Mucosa of stomach (tissue), 1 donor: ENCODE measurements at regions not wholly inside any gene's neighbourhood (a gene's known extent, or its start where the extent isn't known, plus 50 kb on each side); places are given as distances from the start of the nearest gene placed in this dataset.

Experiments used
- H3K27me3 ChIP-seq: one replicate; pipeline ENCODE4 v1.7.0; 2013; ENCODE audit warnings: mild to moderate bottlenecking, low read length; ENCODE audit not compliant: control insufficient read depth, insufficient read depth
- H3K36me3 ChIP-seq: one replicate; pipeline ENCODE4 v1.7.0; 2013; ENCODE audit warnings: low read length; ENCODE audit not compliant: control insufficient read depth, insufficient read depth
- H3K4me1 ChIP-seq: one replicate; pipeline ENCODE4 v1.7.0; 2013; ENCODE audit warnings: mild to moderate bottlenecking, low read length; ENCODE audit not compliant: control insufficient read depth, insufficient read depth
- H3K4me3 ChIP-seq: one replicate; pipeline ENCODE4 v1.7.0; 2013; ENCODE audit warnings: low read length
- H3K9ac ChIP-seq: one replicate; pipeline ENCODE4 v1.7.0; 2013; ENCODE audit warnings: mild to moderate bottlenecking, low read length, moderate library complexity
- H3K9me3 ChIP-seq: one replicate; pipeline ENCODE4 v1.7.0; 2013; ENCODE audit warnings: mild to moderate bottlenecking, low read length, moderate library complexity; ENCODE audit not compliant: control insufficient read depth
- donor health status: Pancreatic carcinoma.

- no peaks in the 10 kb centered on the region for H3K4me1 ChIP-seq
- no peaks in the 10 kb centered on the region for H3K36me3 ChIP-seq
- no peaks in the 10 kb centered on the region for H3K27me3 ChIP-seq
- no peak overlapping the region for H3K9ac ChIP-seq
- no peak overlapping the region for H3K4me3 ChIP-seq
- H3K9me3 ChIP-seq = no peaks in the 10 kb centered on the region
Observed at GRCh38 chr6:40815731-40816130, 223.3 kb downstream of the UNC5CL start.

GRCh38 chr6:40810171-40810570 lies 223.0 kb upstream of the LRFN2 start:
- H3K27me3 ChIP-seq = no peaks in the 10 kb centered on the region
- no peak overlapping the region for H3K9ac ChIP-seq
- H3K9me3 ChIP-seq = no peaks in the 10 kb centered on the region
- no peak overlapping the region for H3K4me3 ChIP-seq
- H3K4me1 ChIP-seq = no peaks in the 10 kb centered on the region
- no peaks in the 10 kb centered on the region for H3K36me3 ChIP-seq

- Histone ChIP-seq H3K4me3 (no peak overlapping the region), H3K9ac (no peak overlapping the region), H3K9me3 (no peaks in the 10 kb centered on the region), H3K36me3 (no peaks in the 10 kb centered on the region), H3K4me1 (peaks cover 1% of the 10 kb centered on the region), H3K27me3 (no peaks in the 10 kb centered on the region)
Observed at GRCh38 chr6:40809627-40810026, 222.5 kb upstream of the LRFN2 start.

GRCh38 chr6:40807484-40807883 lies 220.3 kb upstream of the LRFN2 start:
- no peaks in the 10 kb centered on the region for H3K9me3 ChIP-seq
- H3K36me3 ChIP-seq = no peaks in the 10 kb centered on the region
- H3K27me3 ChIP-seq = no peaks in the 10 kb centered on the region
- H3K9ac ChIP-seq = no peak overlapping the region
- H3K4me3 ChIP-seq = no peak overlapping the region
- H3K4me1 ChIP-seq = peaks cover 14% of the 10 kb centered on the region

- Histone ChIP-seq H3K36me3 (no peaks in the 10 kb centered on the region), H3K27me3 (no peaks in the 10 kb centered on the region), H3K4me3 (no peak overlapping the region), H3K4me1 (peaks cover 14% of the 10 kb centered on the region), H3K9ac (no peak overlapping the region), H3K9me3 (no peaks in the 10 kb centered on the region)
Observed at GRCh38 chr6:40806256-40806864, 219.2 kb upstream of the LRFN2 start.

GRCh38 chr6:40805336-40805735 lies 218.2 kb upstream of the LRFN2 start:
- no peaks in the 10 kb centered on the region for H3K36me3 ChIP-seq
- H3K4me1 ChIP-seq = peaks cover 14% of the 10 kb centered on the region
- H3K4me3 ChIP-seq = no peak overlapping the region
- H3K9me3 ChIP-seq = no peaks in the 10 kb centered on the region
- no peak overlapping the region for H3K9ac ChIP-seq
- no peaks in the 10 kb centered on the region for H3K27me3 ChIP-seq

GRCh38 chr6:40804905-40805304 lies 217.7 kb upstream of the LRFN2 start:
- Histone ChIP-seq H3K27me3 (no peaks in the 10 kb centered on the region), H3K9ac (no peak overlapping the region), H3K36me3 (no peaks in the 10 kb centered on the region), H3K9me3 (no peaks in the 10 kb centered on the region), H3K4me3 (no peak overlapping the region), H3K4me1 (peaks cover 14% of the 10 kb centered on the region)

GRCh38 chr6:40803897-40804702 lies 216.9 kb upstream of the LRFN2 start:
- Histone ChIP-seq H3K9ac (no peak overlapping the region), H3K9me3 (no peaks in the 10 kb centered on the region), H3K27me3 (no peaks in the 10 kb centered on the region), H3K36me3 (no peaks in the 10 kb centered on the region), H3K4me1 (peaks cover 14% of the 10 kb centered on the region), H3K4me3 (no peak overlapping the region)

GRCh38 chr6:40802481-40802880 lies 215.3 kb upstream of the LRFN2 start:
- H3K36me3 ChIP-seq = no peaks in the 10 kb centered on the region
- H3K4me3 ChIP-seq = no peak overlapping the region
- no peak overlapping the region for H3K9ac ChIP-seq

GRCh38 chr6:40799296-40800140 lies 212.4 kb upstream of the LRFN2 start:
- Histone ChIP-seq H3K36me3 (no peaks in the 10 kb centered on the region), H3K9ac (no peak overlapping the region), H3K4me3 (no peak overlapping the region), H3K4me1 (peaks cover 12% of the 10 kb centered on the region), H3K9me3 (no peaks in the 10 kb centered on the region), H3K27me3 (peaks cover 4% of the 10 kb centered on the region)

More at GRCh38 chr6:40802481-40802880, 215.3 kb upstream of the LRFN2 start:
- Histone ChIP-seq H3K27me3 (no peaks in the 10 kb centered on the region), H3K9me3 (no peaks in the 10 kb centered on the region), H3K4me1 (peaks cover 14% of the 10 kb centered on the region)

GRCh38 chr6:40798069-40798770 lies 211.1 kb upstream of the LRFN2 start:
- Histone ChIP-seq H3K4me3 (no peak overlapping the region), H3K9ac (no peak overlapping the region), H3K9me3 (no peaks in the 10 kb centered on the region)

More at GRCh38 chr6:40798069-40798770, 211.1 kb upstream of the LRFN2 start:
- H3K27me3 ChIP-seq = peaks cover 6% of the 10 kb centered on the region
- H3K4me1 ChIP-seq = no peaks in the 10 kb centered on the region
- H3K36me3 ChIP-seq = no peaks in the 10 kb centered on the region
